ENCODE measurements at regions not wholly inside any gene's neighbourhood (a gene's known extent, or its start where the extent isn't known, plus 50 kb on each side); places are given as distances from the start of the nearest gene placed in this dataset.
"Not testable (repeated sequence)": the region's sequence is repeated elsewhere in the genome, so short reads cannot be mapped to it uniquely, and the experiment has no call there.

DNA sequence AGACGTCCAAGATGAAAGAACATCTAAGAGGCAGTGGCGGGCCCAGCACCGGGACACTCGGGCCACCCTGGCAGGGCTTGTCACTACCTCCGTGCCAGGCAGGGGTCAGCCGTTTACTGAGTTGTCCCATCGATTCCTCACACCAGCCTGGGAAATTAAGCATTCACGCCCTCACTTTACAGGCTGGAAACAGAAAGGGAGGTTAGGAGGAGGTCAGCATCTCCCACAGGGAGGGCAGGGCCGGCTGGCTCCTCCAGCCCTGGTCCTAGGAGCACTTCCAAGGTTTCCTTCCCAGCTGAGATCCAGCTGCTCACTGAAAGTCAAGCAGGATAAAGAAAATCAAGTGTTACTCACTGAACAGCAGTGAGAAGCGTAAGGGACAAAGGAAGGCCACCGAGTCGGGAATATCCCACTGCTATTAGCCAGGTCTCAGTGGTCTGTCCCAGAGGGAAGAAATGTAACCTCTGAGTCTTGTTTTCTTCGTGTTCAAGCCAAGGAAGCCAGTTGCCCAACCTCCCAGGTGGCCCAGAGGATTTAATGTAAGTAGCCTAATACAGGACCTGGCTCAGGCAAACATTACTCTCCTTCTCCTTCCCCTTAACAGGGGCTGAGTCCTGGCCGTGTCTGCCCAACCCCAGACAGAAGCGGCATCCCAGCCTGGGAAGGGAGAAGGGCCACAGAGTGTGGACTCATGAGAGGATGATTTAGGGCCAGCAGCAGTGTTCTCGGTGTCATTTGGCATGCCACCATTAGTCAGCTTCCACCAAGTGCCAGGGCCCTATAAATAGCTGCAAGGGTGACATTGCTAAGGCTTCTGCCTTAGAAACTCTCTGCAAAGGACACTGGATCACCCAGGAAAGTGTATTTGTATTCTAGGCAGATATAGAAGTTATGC, 203.1 kb upstream of the GALNT2 start:
- Histone ChIP-seq H3K27me3 (ENCODE audit: insufficient read depth in 3 of 3, low read length in 2 of 3) (no peaks in the 10 kb centered on the region), H3K27ac (peak overlapping the region; percentile 91), H3K36me3 (ENCODE audit: insufficient read depth in 1 of 2, low read depth in 1 of 2) (no peaks in the 10 kb centered on the region), H3K9me3 (no peaks in the 10 kb centered on the region), H3K4me3 (peak overlapping the region; percentile 26), H3K4me1 (peaks cover 41% of the 10 kb centered on the region)
- DNase-seq: peak; percentile 60 to 89
- ATAC-seq: peak; percentile 95 to 96 (median 96)
- TF ChIP-seq, protein P1, sequence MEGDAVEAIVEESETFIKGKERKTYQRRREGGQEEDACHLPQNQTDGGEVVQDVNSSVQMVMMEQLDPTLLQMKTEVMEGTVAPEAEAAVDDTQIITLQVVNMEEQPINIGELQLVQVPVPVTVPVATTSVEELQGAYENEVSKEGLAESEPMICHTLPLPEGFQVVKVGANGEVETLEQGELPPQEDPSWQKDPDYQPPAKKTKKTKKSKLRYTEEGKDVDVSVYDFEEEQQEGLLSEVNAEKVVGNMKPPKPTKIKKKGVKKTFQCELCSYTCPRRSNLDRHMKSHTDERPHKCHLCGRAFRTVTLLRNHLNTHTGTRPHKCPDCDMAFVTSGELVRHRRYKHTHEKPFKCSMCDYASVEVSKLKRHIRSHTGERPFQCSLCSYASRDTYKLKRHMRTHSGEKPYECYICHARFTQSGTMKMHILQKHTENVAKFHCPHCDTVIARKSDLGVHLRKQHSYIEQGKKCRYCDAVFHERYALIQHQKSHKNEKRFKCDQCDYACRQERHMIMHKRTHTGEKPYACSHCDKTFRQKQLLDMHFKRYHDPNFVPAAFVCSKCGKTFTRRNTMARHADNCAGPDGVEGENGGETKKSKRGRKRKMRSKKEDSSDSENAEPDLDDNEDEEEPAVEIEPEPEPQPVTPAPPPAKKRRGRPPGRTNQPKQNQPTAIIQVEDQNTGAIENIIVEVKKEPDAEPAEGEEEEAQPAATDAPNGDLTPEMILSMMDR (IDR thresholded peaks at IDR 0.05): no peak
- WGBS, 3 donors: 15 to 22% (median 15%) methylated on average over 16 of the region's 16 CpGs
- intact Hi-C loops (cut with DNase I): loop anchor here (1.0 to 10.0 kb wide), 4 partner anchors 20 to 311 kb away; partner anchors contain the start of gene GALNT2 (in 1 of the 2)

DNA sequence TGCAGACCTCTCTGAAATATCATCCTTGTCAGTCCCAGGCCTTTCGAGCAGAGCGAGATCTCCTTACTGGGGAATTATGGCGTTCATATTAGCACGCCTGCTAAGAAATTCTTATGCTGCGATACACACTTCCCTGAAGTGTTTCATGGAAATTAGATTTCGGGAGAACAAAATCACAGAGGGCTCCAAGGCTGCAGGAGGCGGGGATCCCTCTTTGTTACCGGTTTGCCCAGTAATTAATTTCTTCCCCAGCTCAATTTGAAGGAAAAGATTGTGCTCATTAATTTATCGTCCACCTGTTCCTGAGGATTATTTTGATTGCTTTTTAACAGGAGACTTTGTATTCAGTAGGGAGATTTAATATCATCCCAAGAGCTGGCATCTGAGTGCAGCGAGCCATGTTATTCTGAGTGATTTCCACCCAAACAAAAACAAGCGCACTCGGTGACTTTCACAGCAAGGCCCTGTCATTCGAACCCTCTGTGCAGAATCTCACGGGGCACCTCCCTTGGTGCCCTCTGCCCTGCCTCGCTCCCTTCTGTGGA, 202.3 kb upstream of the GALNT2 start:
- TF ChIP-seq, protein P1 (IDR thresholded peaks at IDR 0.05): no peak
- Histone ChIP-seq H3K27me3 (ENCODE audit: insufficient read depth in 3 of 3, low read length in 2 of 3) (no peaks in the 10 kb centered on the region), H3K27ac (peak overlapping the region; percentile 91), H3K9me3 (no peaks in the 10 kb centered on the region), H3K4me3 (peak overlapping the region; percentile 26), H3K36me3 (ENCODE audit: insufficient read depth in 1 of 2, low read depth in 1 of 2) (no peaks in the 10 kb centered on the region), H3K4me1 (peaks cover 48% of the 10 kb centered on the region)
- no peak for DNase-seq
- ATAC-seq: peak; percentile 19 to 40 (median 39)
- 31 to 53% (median 32%) methylated on average over 15 of the region's 15 CpGs for WGBS, 3 donors
- intact Hi-C loops (cut with DNase I): loop anchor here (1.0 to 10.0 kb wide), 4 partner anchors 20 to 310 kb away; partner anchors contain the start of gene GALNT2 (in 1 of the 2)

DNA sequence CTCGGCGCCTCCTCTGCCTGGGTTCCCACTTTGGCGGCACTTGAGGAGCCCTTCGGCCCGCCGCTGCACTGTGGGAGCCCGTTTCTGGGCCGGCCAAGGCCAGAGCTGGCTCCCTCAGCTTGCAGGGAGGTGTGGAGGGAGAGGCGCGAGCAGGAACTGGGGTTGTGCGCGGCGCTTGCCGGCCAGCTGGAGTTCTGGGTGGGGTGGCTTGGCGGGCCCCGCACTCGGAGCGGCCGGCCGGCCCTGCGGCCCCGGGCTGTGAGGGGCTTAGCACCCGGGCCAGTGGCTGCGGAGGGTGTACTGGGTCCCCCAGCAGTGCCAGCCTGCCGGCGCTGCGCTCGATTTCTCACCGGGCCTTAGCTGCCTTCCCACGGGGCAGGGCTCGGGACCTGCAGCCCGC, 201.7 kb upstream of the GALNT2 start:
- not testable (repeated sequence) for DNase-seq; ATAC-seq; H3K9me3 ChIP-seq; H3K36me3 ChIP-seq (ENCODE audit: insufficient read depth in 1 of 2, low read depth in 1 of 2); H3K27me3 ChIP-seq (ENCODE audit: insufficient read depth in 3 of 3, low read length in 2 of 3)
- peak overlapping the region; percentile 91 for H3K27ac ChIP-seq
- WGBS, 3 donors: 68 to 86% (median 73%) methylated on average over 12 to 32 of the region's 32 CpGs
- intact Hi-C loops (cut with DNase I): loop anchor here (2.0 to 10.0 kb wide), 2 partner anchors 21 to 309 kb away; no protein-coding TSS in a partner anchor
- peaks cover 51% of the 10 kb centered on the region for H3K4me1 ChIP-seq
- peak overlapping the region; percentile 26 for H3K4me3 ChIP-seq

DNA sequence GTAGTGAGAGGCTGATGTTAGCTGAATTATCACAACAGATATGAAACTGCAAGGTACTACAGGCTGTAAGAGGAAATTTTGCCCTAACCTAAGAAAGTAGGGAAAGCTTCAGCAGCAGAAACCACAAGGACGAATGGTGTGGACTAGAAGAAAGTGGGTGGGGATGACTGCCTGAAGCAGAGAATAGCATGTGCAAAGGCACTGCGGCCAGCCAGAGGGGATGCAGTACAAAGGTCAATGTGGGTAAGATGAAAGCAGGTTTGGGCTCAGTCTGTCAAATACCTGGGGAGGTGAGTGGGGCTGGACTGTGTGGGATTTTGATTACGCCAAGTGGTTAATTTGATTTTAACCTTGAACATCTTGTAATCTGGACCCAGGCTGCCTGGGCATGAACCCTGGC, 199.3 kb upstream of the GALNT2 start:
- Histone ChIP-seq H3K4me3 (no peak overlapping the region), H3K9me3 (no peaks in the 10 kb centered on the region), H3K36me3 (ENCODE audit: insufficient read depth in 1 of 2, low read depth in 1 of 2) (no peaks in the 10 kb centered on the region), H3K27me3 (ENCODE audit: insufficient read depth in 3 of 3, low read length in 2 of 3) (no peaks in the 10 kb centered on the region), H3K27ac (no peak overlapping the region), H3K4me1 (peaks cover 41% of the 10 kb centered on the region)
- no peak for ATAC-seq
- 91 to 96% (median 95%) methylated on average over 3 of the region's 3 CpGs for WGBS, 3 donors
- intact Hi-C loops (cut with DNase I): loop anchor here in 1 of 2 donors (10.0 kb wide), 1 partner anchor 307 kb away; no protein-coding TSS in a partner anchor
- no peak for DNase-seq
- TF ChIP-seq, protein P1 (IDR thresholded peaks at IDR 0.05): no peak

DNA sequence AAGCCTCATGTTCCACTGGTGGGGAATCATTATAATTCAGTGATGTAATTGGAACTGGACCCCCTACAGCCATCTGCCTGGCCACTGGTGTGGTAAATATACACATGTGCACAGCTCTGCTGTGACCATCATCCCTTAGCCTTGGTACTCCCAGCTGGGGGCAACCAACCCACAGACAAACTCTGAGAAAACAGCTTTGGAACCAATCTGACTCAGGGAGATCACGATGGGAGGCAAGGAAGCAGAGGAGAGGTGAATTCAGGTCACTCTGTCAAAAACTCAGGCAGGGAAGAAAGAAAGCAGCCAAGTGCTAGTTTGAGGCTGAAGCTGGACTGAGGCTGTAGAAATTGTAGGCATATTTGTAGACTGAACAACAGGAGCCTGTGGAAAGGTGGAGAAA, 197.8 kb upstream of the GALNT2 start:
- no peaks in the 10 kb centered on the region for H3K27me3 ChIP-seq (ENCODE audit: insufficient read depth in 3 of 3, low read length in 2 of 3)
- H3K36me3 ChIP-seq (ENCODE audit: insufficient read depth in 1 of 2, low read depth in 1 of 2): no peaks in the 10 kb centered on the region
- intact Hi-C loops (cut with DNase I): loop anchor here in 1 of 2 donors (10.0 kb wide), 1 partner anchor 306 kb away; no protein-coding TSS in a partner anchor
- ATAC-seq (no peak), DNase-seq (no peak)
- TF ChIP-seq, protein P1 (IDR thresholded peaks at IDR 0.05): no peak
- H3K4me3 ChIP-seq: no peak overlapping the region
- no peaks in the 10 kb centered on the region for H3K9me3 ChIP-seq
- H3K4me1 ChIP-seq: peaks cover 36% of the 10 kb centered on the region
- WGBS, 3 donors: 10 to 41% (median 11%) methylated on average over 1 of the region's 1 CpG
- no peak overlapping the region for H3K27ac ChIP-seq
